ENCODE measurements at regions not wholly inside any gene's neighbourhood (a gene's known extent, or its start where the extent isn't known, plus 50 kb on each side); places are given as distances from the start of the nearest gene placed in this dataset.

DNA sequence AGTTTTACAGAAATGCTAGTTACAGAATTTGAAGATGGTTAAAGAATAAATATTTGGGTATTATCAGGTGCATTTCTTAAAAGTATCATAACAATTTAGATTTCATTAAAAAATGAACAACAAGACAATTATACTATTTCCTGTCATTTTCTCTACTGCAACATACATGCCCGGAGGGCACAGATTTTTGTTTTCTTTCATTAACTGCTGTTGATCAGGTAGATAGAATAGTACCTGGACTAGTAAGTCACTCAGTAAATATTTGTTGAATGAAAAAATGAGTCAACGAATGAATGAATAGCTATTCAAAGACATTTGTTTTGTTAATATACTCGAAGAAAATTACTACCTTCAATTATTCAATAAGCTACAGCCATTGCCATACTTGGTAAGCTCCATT, 531.2 kb upstream of the VRK2 start:
- TF ChIP-seq, protein P1, sequence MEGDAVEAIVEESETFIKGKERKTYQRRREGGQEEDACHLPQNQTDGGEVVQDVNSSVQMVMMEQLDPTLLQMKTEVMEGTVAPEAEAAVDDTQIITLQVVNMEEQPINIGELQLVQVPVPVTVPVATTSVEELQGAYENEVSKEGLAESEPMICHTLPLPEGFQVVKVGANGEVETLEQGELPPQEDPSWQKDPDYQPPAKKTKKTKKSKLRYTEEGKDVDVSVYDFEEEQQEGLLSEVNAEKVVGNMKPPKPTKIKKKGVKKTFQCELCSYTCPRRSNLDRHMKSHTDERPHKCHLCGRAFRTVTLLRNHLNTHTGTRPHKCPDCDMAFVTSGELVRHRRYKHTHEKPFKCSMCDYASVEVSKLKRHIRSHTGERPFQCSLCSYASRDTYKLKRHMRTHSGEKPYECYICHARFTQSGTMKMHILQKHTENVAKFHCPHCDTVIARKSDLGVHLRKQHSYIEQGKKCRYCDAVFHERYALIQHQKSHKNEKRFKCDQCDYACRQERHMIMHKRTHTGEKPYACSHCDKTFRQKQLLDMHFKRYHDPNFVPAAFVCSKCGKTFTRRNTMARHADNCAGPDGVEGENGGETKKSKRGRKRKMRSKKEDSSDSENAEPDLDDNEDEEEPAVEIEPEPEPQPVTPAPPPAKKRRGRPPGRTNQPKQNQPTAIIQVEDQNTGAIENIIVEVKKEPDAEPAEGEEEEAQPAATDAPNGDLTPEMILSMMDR (IDR thresholded peaks at IDR 0.05), result no peak
- no peak for TF ChIP-seq POLR2A (IDR thresholded peaks at IDR 0.05)
